HEK293T (cell line): ENCODE measurements at regions not wholly inside any gene's neighbourhood (a gene's known extent, or its start where the extent isn't known, plus 50 kb on each side); places are given as distances from the start of the nearest gene placed in this dataset.

Experiments used
- BHLHE40 ChIP-seq: fragments of 450-650 bp; IDR thresholded peaks from 2 replicates; pipeline ENCODE4 v1.6.1; 2016; ENCODE audit warnings: mild to moderate bottlenecking, moderate library complexity, borderline replicate concordance
- NFRKB ChIP-seq: fragments of 450-650 bp; IDR thresholded peaks from 2 replicates; pipeline ENCODE4 v1.6.1; 2016; ENCODE audit warnings: mild to moderate bottlenecking, moderate library complexity

- TF ChIP-seq BHLHE40 (no peak), NFRKB (no peak)
These were observed 230.5 kb upstream of the DMAC1 start for GRCh38 chr9:8030095-8030494.
